HG02840 (cell line): ENCODE measurements at regions not wholly inside any gene's neighbourhood (a gene's known extent, or its start where the extent isn't known, plus 50 kb on each side); places are given as distances from the start of the nearest gene placed in this dataset.

ENCODE experiments used
- ATAC-seq: cut with Tn5 transposase; IDR thresholded peaks from one replicate; pipeline ENCODE4 v1.9.1; 2021; ENCODE audit warnings: mild to moderate bottlenecking, moderate library complexity, moderate number of reproducible peaks; ENCODE audit not compliant: unreplicated experiment, low FRiP score

- no peak for ATAC-seq
Observed at GRCh38 chr13:55361141-55361540, 1779.6 kb upstream of the PRR20A start.

GRCh38 chr13:55366676-55367075 lies 1774.0 kb upstream of the PRR20A start:
- ATAC-seq, result no peak

GRCh38 chr13:55394470-55394869 lies 1746.2 kb upstream of the PRR20A start:
- ATAC-seq, result no peak

- ATAC-seq, result no peak
Observed at GRCh38 chr13:55402870-55403269, 1737.8 kb upstream of the PRR20A start.

GRCh38 chr13:55403887-55404487 lies 1736.7 kb upstream of the PRR20A start:
- no peak for ATAC-seq

GRCh38 chr13:55410398-55411330 lies 1730.1 kb upstream of the PRR20A start:
- no peak for ATAC-seq

GRCh38 chr13:55418095-55418494 lies 1722.6 kb upstream of the PRR20A start:
- no peak for ATAC-seq

GRCh38 chr13:55432814-55433213 lies 1707.9 kb upstream of the PRR20A start:
- no peak for ATAC-seq

- ATAC-seq, result no peak
Observed at GRCh38 chr13:55437162-55437561, 1703.6 kb upstream of the PRR20A start.

GRCh38 chr13:55439450-55439849 lies 1701.3 kb upstream of the PRR20A start:
- ATAC-seq, result no peak

- ATAC-seq, result no peak
Observed at GRCh38 chr13:55440465-55441085, 1700.1 kb upstream of the PRR20A start.

- no peak for ATAC-seq
Observed at GRCh38 chr13:55464222-55464621, 1676.5 kb upstream of the PRR20A start.

- no peak for ATAC-seq
Observed at GRCh38 chr13:55467476-55467875, 1673.2 kb upstream of the PRR20A start.

GRCh38 chr13:55483626-55484158 lies 1657.0 kb upstream of the PRR20A start:
- no peak for ATAC-seq

GRCh38 chr13:55493297-55493696 lies 1647.4 kb upstream of the PRR20A start:
- no peak for ATAC-seq

- no peak for ATAC-seq
Observed at GRCh38 chr13:55497486-55497885, 1643.2 kb upstream of the PRR20A start.

GRCh38 chr13:55500694-55501093 lies 1640.0 kb upstream of the PRR20A start:
- no peak for ATAC-seq

GRCh38 chr13:55516610-55517009 lies 1624.1 kb upstream of the PRR20A start:
- no peak for ATAC-seq

GRCh38 chr13:55517312-55517711 lies 1623.4 kb upstream of the PRR20A start:
- no peak for ATAC-seq

- no peak for ATAC-seq
Observed at GRCh38 chr13:55528434-55528833, 1612.3 kb upstream of the PRR20A start.

GRCh38 chr13:55534306-55534705 lies 1606.4 kb upstream of the PRR20A start:
- ATAC-seq, result no peak
